ENCODE measurements at regions not wholly inside any gene's neighbourhood (a gene's known extent, or its start where the extent isn't known, plus 50 kb on each side); places are given as distances from the start of the nearest gene placed in this dataset.

- TF ChIP-seq CTCF (IDR thresholded peaks at IDR 0.05; ENCODE audit: borderline replicate concordance, extremely low read depth, low read length, poor library complexity, severe bottlenecking) = no peak
- TF ChIP-seq EZH2 (IDR thresholded peaks at IDR 0.05; ENCODE audit: borderline replicate concordance, low read depth, low read length, severe bottlenecking) = no peak
These were observed 417.0 kb upstream of the CNTN6 start for GRCh38 chr3:675846-676245.
